G401 (cell line): ENCODE measurements at regions not wholly inside any gene's neighbourhood (a gene's known extent, or its start where the extent isn't known, plus 50 kb on each side); places are given as distances from the start of the nearest gene placed in this dataset.
"Not testable (repeated sequence)": the region's sequence is repeated elsewhere in the genome, so short reads cannot be mapped to it uniquely, and the experiment has no call there.

Experiments used
- DNase-seq: peaks from one replicate; pipeline ENCODE4 v3.0.0-alpha.2; 2015; ENCODE audit warnings: low spot score
- in situ Hi-C: cut with HindIII; loops from 2 replicates; pipeline ENCODE4 v1.10.0; 2016; ENCODE audit warnings: low sequenced_read_pairs, mixed read lengths

GRCh38 chr2:16072638-16073290 is 132.4 kb downstream of the MYCN start:
- DNase-seq = no peak
- in situ Hi-C loops = no loop called here

GRCh38 chr2:16071865-16072637 is 131.7 kb downstream of the MYCN start:
- DNase-seq = no peak
- in situ Hi-C loops = no loop called here

- in situ Hi-C loops = no loop called here
Observed at GRCh38 chr2:16071039-16071864, 130.9 kb downstream of the MYCN start.

GRCh38 chr2:16070648-16070971 is 130.3 kb downstream of the MYCN start:
- DNase-seq = no peak
- in situ Hi-C loops = no loop called here

More at GRCh38 chr2:16071039-16071864, 130.9 kb downstream of the MYCN start:
- DNase-seq = no peak

GRCh38 chr2:16069933-16070647 is 129.7 kb downstream of the MYCN start:
- DNase-seq = no peak
- in situ Hi-C loops = no loop called here

- in situ Hi-C loops = no loop called here
- no peak for DNase-seq
Observed at GRCh38 chr2:16069663-16069932, 129.2 kb downstream of the MYCN start.

GRCh38 chr2:16068552-16068940 is 128.2 kb downstream of the MYCN start:
- in situ Hi-C loops = no loop called here

GRCh38 chr2:16067866-16068551 is 127.7 kb downstream of the MYCN start:
- in situ Hi-C loops = no loop called here
- no peak for DNase-seq

More at GRCh38 chr2:16068552-16068940, 128.2 kb downstream of the MYCN start:
- DNase-seq = no peak

GRCh38 chr2:16067444-16067843 is 127.1 kb downstream of the MYCN start:
- no peak for DNase-seq
- in situ Hi-C loops = no loop called here

GRCh38 chr2:16067037-16067406 is 126.7 kb downstream of the MYCN start:
- DNase-seq = no peak
- in situ Hi-C loops = no loop called here

GRCh38 chr2:16066261-16067036 is 126.1 kb downstream of the MYCN start:
- DNase-seq = no peak
- in situ Hi-C loops = no loop called here

- in situ Hi-C loops = not testable (repeated sequence)
Observed at GRCh38 chr2:16065272-16066069, 125.1 kb downstream of the MYCN start.

GRCh38 chr2:16064745-16065144 is 124.4 kb downstream of the MYCN start:
- DNase-seq = no peak
- in situ Hi-C loops = no loop called here

More at GRCh38 chr2:16065272-16066069, 125.1 kb downstream of the MYCN start:
- DNase-seq = not testable (repeated sequence)

- no peak for DNase-seq
- in situ Hi-C loops = no loop called here
Observed at GRCh38 chr2:16063955-16064633, 123.7 kb downstream of the MYCN start.

GRCh38 chr2:16063251-16063850 is 123.0 kb downstream of the MYCN start:
- in situ Hi-C loops = no loop called here
- DNase-seq = no peak

- DNase-seq = no peak
- in situ Hi-C loops = no loop called here
Observed at GRCh38 chr2:16062471-16063250, 122.3 kb downstream of the MYCN start.
